ENCODE measurements at regions not wholly inside any gene's neighbourhood (a gene's known extent, or its start where the extent isn't known, plus 50 kb on each side); places are given as distances from the start of the nearest gene placed in this dataset.

- no peak for TF ChIP-seq CTCF (IDR thresholded peaks at IDR 0.05; ENCODE audit: insufficient read depth, low read depth, low read length)
- no peak overlapping the region for H3K4me3 ChIP-seq (ENCODE audit: low read depth, low read length)
- no peak for DNase-seq (ENCODE audit: low read depth)
Observed at GRCh38 chr17:63347475-63347874, 98.6 kb downstream of the CYB561 start.

- peak; percentile 26 for DNase-seq (ENCODE audit: low read depth)
- TF ChIP-seq CTCF (IDR thresholded peaks at IDR 0.05; ENCODE audit: insufficient read depth, low read depth, low read length) = no peak
- H3K4me3 ChIP-seq (ENCODE audit: low read depth, low read length) = no peak overlapping the region
Observed at GRCh38 chr17:63349478-63350000, 96.6 kb downstream of the CYB561 start.

- TF ChIP-seq CTCF (IDR thresholded peaks at IDR 0.05; ENCODE audit: insufficient read depth, low read depth, low read length) = no peak
- no peak overlapping the region for H3K4me3 ChIP-seq (ENCODE audit: low read depth, low read length)
- DNase-seq (ENCODE audit: low read depth) = no peak
Observed at GRCh38 chr17:63350364-63350763, 95.7 kb downstream of the CYB561 start.

- TF ChIP-seq CTCF (IDR thresholded peaks at IDR 0.05; ENCODE audit: insufficient read depth, low read depth, low read length) = no peak
- no peak for DNase-seq (ENCODE audit: low read depth)
Observed at GRCh38 chr17:63354256-63354655, 91.8 kb downstream of the CYB561 start.

GRCh38 chr17:63356337-63356757, 89.8 kb downstream of the CYB561 start:
- no peak overlapping the region for H3K4me3 ChIP-seq (ENCODE audit: low read depth, low read length)
- no peak for TF ChIP-seq CTCF (IDR thresholded peaks at IDR 0.05; ENCODE audit: insufficient read depth, low read depth, low read length)
- DNase-seq (ENCODE audit: low read depth) = peak; percentile 74

More at GRCh38 chr17:63354256-63354655, 91.8 kb downstream of the CYB561 start:
- H3K4me3 ChIP-seq (ENCODE audit: low read depth, low read length) = no peak overlapping the region

- no peak overlapping the region for H3K4me3 ChIP-seq (ENCODE audit: low read depth, low read length)
- peak; percentile 81 for DNase-seq (ENCODE audit: low read depth)
- no peak for TF ChIP-seq CTCF (IDR thresholded peaks at IDR 0.05; ENCODE audit: insufficient read depth, low read depth, low read length)
Observed at GRCh38 chr17:63358111-63358839, 87.8 kb downstream of the CYB561 start.

Measured in fibroblast of villous mesenchyme (primary cell).